H9 (cell line): ENCODE measurements at regions not wholly inside any gene's neighbourhood (a gene's known extent, or its start where the extent isn't known, plus 50 kb on each side); places are given as distances from the start of the nearest gene placed in this dataset.

Experiments
- DNase-seq: peaks from one replicate; pipeline ENCODE4 v3.0.0-alpha.2; 2017
- H2AFZ ChIP-seq: one replicate; pipeline ENCODE4 v1.6.1; 2013; ENCODE audit warnings: mild to moderate bottlenecking, low read length, control low read depth, moderate library complexity
- H2AK5ac ChIP-seq: 2 replicates; pipeline ENCODE4 v1.6.1; 2013; ENCODE audit warnings: low read length, control low read depth, mixed read lengths; ENCODE audit not compliant: insufficient read length
- H2BK120ac ChIP-seq: one replicate; pipeline ENCODE4 v1.6.1; 2013; ENCODE audit warnings: low read depth, mild to moderate bottlenecking, low read length, control low read depth, inconsistent platforms; ENCODE audit not compliant: poor library complexity, severe bottlenecking
- H2BK12ac ChIP-seq: 2 replicates; pipeline ENCODE4 v1.6.1; 2013; ENCODE audit warnings: low read length, control low read depth, mixed read lengths, low read depth; ENCODE audit not compliant: insufficient read length
- H2BK15ac ChIP-seq: 2 replicates; pipeline ENCODE4 v1.6.1; 2013; ENCODE audit warnings: low read depth, low read length, control low read depth
- H2BK20ac ChIP-seq: one replicate; pipeline ENCODE4 v1.6.1; 2013; ENCODE audit warnings: low read depth, mild to moderate bottlenecking, low read length, control low read depth, inconsistent platforms; ENCODE audit not compliant: poor library complexity, severe bottlenecking
- H2BK5ac ChIP-seq: 2 replicates; pipeline ENCODE4 v1.6.1; 2013; ENCODE audit warnings: low read length, control low read depth, mixed read lengths; ENCODE audit not compliant: insufficient read length
- H3K14ac ChIP-seq: 2 replicates; pipeline ENCODE4 v1.6.1; 2013; ENCODE audit warnings: low read length, control low read depth; ENCODE audit not compliant: insufficient read depth
- H3K18ac ChIP-seq: 2 replicates; pipeline ENCODE4 v1.6.1; 2013; ENCODE audit warnings: low read depth, mild to moderate bottlenecking, mixed read lengths, low read length, control low read depth; ENCODE audit not compliant: insufficient read length
- H3K23ac ChIP-seq: 2 replicates; pipeline ENCODE4 v1.6.1; 2013; ENCODE audit warnings: low read length, control low read depth, mixed read lengths, low read depth; ENCODE audit not compliant: insufficient read length
- H3K23me2 ChIP-seq: 2 replicates; pipeline ENCODE4 v1.6.1; 2013; ENCODE audit warnings: low read depth, mild to moderate bottlenecking, mixed read lengths, low read length, control low read depth; ENCODE audit not compliant: insufficient read length, poor library complexity, severe bottlenecking
- H3K27ac ChIP-seq: 2 replicates; pipeline ENCODE4 v1.5.1; 2013; ENCODE audit warnings: low read length, control low read depth, mixed read lengths, low read depth; ENCODE audit not compliant: insufficient read length
- H3K27me3 ChIP-seq: 2 replicates; pipeline ENCODE4 v1.6.1; 2013; ENCODE audit warnings: low read length, control low read depth, inconsistent platforms; ENCODE audit not compliant: insufficient read depth
- H3K4ac ChIP-seq: 2 replicates; pipeline ENCODE4 v1.6.1; 2013; ENCODE audit warnings: low read depth, mild to moderate bottlenecking, control low read depth, inconsistent platforms, low read length, moderate library complexity
- H3K4me1 ChIP-seq: 2 replicates; pipeline ENCODE4 v1.6.1; 2013; ENCODE audit warnings: low read length, control low read depth, inconsistent platforms; ENCODE audit not compliant: insufficient read depth
- H3K4me2 ChIP-seq: 2 replicates; pipeline ENCODE4 v1.6.1; 2013; ENCODE audit warnings: low read length, control low read depth, mixed read lengths; ENCODE audit not compliant: insufficient read length, insufficient read depth
- H3K56ac ChIP-seq: 2 replicates; pipeline ENCODE4 v1.6.1; 2013; ENCODE audit warnings: low read depth, mild to moderate bottlenecking, mixed read lengths, low read length, control low read depth; ENCODE audit not compliant: insufficient read length
- H3K79me1 ChIP-seq: 2 replicates; pipeline ENCODE4 v1.6.1; 2013; ENCODE audit warnings: low read depth, mild to moderate bottlenecking, moderate library complexity, low read length, control low read depth, inconsistent platforms; ENCODE audit not compliant: insufficient read depth, poor library complexity, severe bottlenecking
- H3K79me2 ChIP-seq: 2 replicates; pipeline ENCODE4 v1.6.1; 2013; ENCODE audit warnings: low read length, control low read depth, inconsistent platforms; ENCODE audit not compliant: insufficient read depth
- H3K9ac ChIP-seq: 2 replicates; pipeline ENCODE4 v1.6.1; 2013; ENCODE audit warnings: low read length, control low read depth, mixed read lengths; ENCODE audit not compliant: insufficient read length; ENCODE audit errors: extremely low read depth
- H3K9me3 ChIP-seq: one replicate; pipeline ENCODE4 v1.6.1; 2013; ENCODE audit warnings: low read depth, low read length, inconsistent platforms; ENCODE audit not compliant: control insufficient read depth
- H3T11ph ChIP-seq: one replicate; pipeline ENCODE4 v1.6.1; 2013; ENCODE audit warnings: mild to moderate bottlenecking, low read length, control low read depth, inconsistent platforms
- H4K20me1 ChIP-seq: one replicate; pipeline ENCODE4 v1.6.1; 2013; ENCODE audit not compliant: control insufficient read depth, insufficient read length, insufficient read depth
- H4K5ac ChIP-seq: 2 replicates; pipeline ENCODE4 v1.6.1; 2013; ENCODE audit warnings: low read depth, mild to moderate bottlenecking, mixed read lengths, low read length, control low read depth; ENCODE audit not compliant: insufficient read length
- H4K8ac ChIP-seq: replicated peaks from 2 replicates; pipeline ENCODE4 v1.6.1; 2013; ENCODE audit warnings: low read length, control low read depth, mixed read lengths, low read depth; ENCODE audit not compliant: insufficient read length
- H4K91ac ChIP-seq: 2 replicates; pipeline ENCODE4 v1.6.1; 2013; ENCODE audit warnings: low read depth, mild to moderate bottlenecking, moderate library complexity, mixed read lengths, low read length, control low read depth; ENCODE audit not compliant: insufficient read length
- H3K27ac Mint-ChIP-seq, 3 experiments: 2 replicates in 2 of 3; 3 replicates in 1 of 3; pipeline ENCODE4 v1.8.0; 2020 to 2021; ENCODE audit warnings: mixed read lengths in 3 of 3, mild to moderate bottlenecking in 1 of 3, moderate library complexity in 1 of 3
- H3K27me3 Mint-ChIP-seq: 2 replicates; pipeline ENCODE4 v1.8.0; 2021; ENCODE audit warnings: low read depth, mild to moderate bottlenecking, moderate library complexity, mixed read lengths
- H3K36me3 Mint-ChIP-seq, 3 experiments: 2 replicates in 2 of 3; 3 replicates in 1 of 3; pipeline ENCODE4 v1.8.0; 2020 to 2021; ENCODE audit warnings: low read depth in 3 of 3, mixed read lengths in 3 of 3; ENCODE audit not compliant: insufficient read depth in 1 of 3
- H3K4me1 Mint-ChIP-seq, 2 experiments: 2 replicates each; pipeline ENCODE4 v1.8.0; 2020; ENCODE audit warnings: mixed read lengths in 2 of 2
- H3K4me3 Mint-ChIP-seq, 2 experiments: 2 replicates in 1 of 2; 3 replicates in 1 of 2; pipeline ENCODE4 v1.8.0; 2020 to 2021; ENCODE audit warnings: mild to moderate bottlenecking in 2 of 2, mixed read lengths in 2 of 2, moderate library complexity in 1 of 2
- H3K9me3 Mint-ChIP-seq, 2 experiments: 2 replicates in 1 of 2; 3 replicates in 1 of 2; pipeline ENCODE4 v1.8.0; 2020; ENCODE audit warnings: mild to moderate bottlenecking in 2 of 2, mixed read lengths in 2 of 2, moderate library complexity in 1 of 2
- WGBS: extraction: QIAGEN DNeasy Blood & Tissue Kit; methylation state at CpG from one replicate; pipeline ENCODE4 v1.1.7; 2013; ENCODE audit warnings: missing lambda C conversion rate, low lambda C conversion rate, mixed read lengths; ENCODE audit not compliant: insufficient read length; ENCODE audit errors: extremely low coverage; 5-methylcytosine and 5-hydroxymethylcytosine counted together
- TF ChIP-seq, protein P1 (sequence below): fragments of 200-600 bp; sonication (generic); conservative IDR thresholded peaks from 3 replicates; pipeline ENCODE4 v1.8.0; 2021; ENCODE audit warnings: antibody characterized with exemption, mild to moderate bottlenecking

DNA sequence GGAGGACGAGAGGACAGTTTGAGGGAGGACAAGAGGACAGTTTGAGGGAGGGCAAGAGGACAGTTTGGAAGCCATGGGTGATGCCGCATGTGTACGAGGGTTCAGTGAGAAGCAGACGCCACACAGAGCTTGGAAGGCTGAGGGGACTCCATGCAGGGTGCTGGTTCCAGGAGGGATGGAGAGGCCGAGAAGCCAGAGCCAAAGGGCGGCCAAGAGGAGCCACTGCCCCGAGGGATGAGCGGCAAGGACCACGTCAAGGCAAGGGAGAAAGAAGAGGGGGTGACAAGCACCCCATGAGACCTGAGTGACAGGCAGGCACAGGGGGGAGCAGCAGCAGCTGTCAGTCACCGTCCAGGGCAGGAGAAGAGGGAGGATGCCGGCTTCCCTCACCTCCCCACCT, 385.7 kb upstream of the MYT1L start:
- Histone ChIP-seq H3K18ac (no peak overlapping the region), H4K5ac (no peak overlapping the region), H4K20me1 (no peaks in the 10 kb centered on the region), H3K14ac (no peak overlapping the region), H2BK20ac (no peak overlapping the region), H3K27me3 (no peaks in the 10 kb centered on the region), H3K23ac (no peak overlapping the region), H3K23me2 (no peaks in the 10 kb centered on the region), H3K79me2 (no peaks in the 10 kb centered on the region), H3K79me1 (no peaks in the 10 kb centered on the region), H2BK120ac (no peak overlapping the region), H4K91ac (no peak overlapping the region), H3K9ac (no peak overlapping the region), H2AFZ (no peak overlapping the region), H3K56ac (no peak overlapping the region), H3K27ac (no peak overlapping the region), H2BK15ac (no peak overlapping the region), H2BK12ac (no peak overlapping the region), H3K9me3 (no peaks in the 10 kb centered on the region), H2BK5ac (no peak overlapping the region), H3K4me2 (no peak overlapping the region), H2AK5ac (no peak overlapping the region), H3K4ac (no peak overlapping the region), H3K4me1 (no peaks in the 10 kb centered on the region), H3T11ph (no peak overlapping the region), H4K8ac (no peak overlapping the region)
- no peaks in the 10 kb centered on the region; a peak in 1 of 7 replicates for H3K36me3 Mint-ChIP-seq
- no peak overlapping the region for H3K4me3 Mint-ChIP-seq
- no peaks in the 10 kb centered on the region; a peak in 1 of 5 replicates for H3K9me3 Mint-ChIP-seq
- no peak overlapping the region for H3K27ac Mint-ChIP-seq
- no CpG with 5 or more reads among the region's 11 CpGs for WGBS
- peaks cover 37% of the 10 kb centered on the region for H3K27me3 Mint-ChIP-seq
- TF ChIP-seq, protein P1, sequence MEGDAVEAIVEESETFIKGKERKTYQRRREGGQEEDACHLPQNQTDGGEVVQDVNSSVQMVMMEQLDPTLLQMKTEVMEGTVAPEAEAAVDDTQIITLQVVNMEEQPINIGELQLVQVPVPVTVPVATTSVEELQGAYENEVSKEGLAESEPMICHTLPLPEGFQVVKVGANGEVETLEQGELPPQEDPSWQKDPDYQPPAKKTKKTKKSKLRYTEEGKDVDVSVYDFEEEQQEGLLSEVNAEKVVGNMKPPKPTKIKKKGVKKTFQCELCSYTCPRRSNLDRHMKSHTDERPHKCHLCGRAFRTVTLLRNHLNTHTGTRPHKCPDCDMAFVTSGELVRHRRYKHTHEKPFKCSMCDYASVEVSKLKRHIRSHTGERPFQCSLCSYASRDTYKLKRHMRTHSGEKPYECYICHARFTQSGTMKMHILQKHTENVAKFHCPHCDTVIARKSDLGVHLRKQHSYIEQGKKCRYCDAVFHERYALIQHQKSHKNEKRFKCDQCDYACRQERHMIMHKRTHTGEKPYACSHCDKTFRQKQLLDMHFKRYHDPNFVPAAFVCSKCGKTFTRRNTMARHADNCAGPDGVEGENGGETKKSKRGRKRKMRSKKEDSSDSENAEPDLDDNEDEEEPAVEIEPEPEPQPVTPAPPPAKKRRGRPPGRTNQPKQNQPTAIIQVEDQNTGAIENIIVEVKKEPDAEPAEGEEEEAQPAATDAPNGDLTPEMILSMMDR, result no peak
- no peaks in the 10 kb centered on the region for H3K4me1 Mint-ChIP-seq
- no peak for DNase-seq
